GM11168 (cell line): ENCODE measurements at regions not wholly inside any gene's neighbourhood (a gene's known extent, or its start where the extent isn't known, plus 50 kb on each side); places are given as distances from the start of the nearest gene placed in this dataset.

Source experiments
- in situ Hi-C: fragments of 300-500 bp; cut with MboI; formaldehyde crosslinking; loops from one replicate; pipeline ENCODE4 v1.12.0; 2022; ENCODE audit warnings: low sequenced_read_pairs; ENCODE audit not compliant: unreplicated experiment

DNA sequence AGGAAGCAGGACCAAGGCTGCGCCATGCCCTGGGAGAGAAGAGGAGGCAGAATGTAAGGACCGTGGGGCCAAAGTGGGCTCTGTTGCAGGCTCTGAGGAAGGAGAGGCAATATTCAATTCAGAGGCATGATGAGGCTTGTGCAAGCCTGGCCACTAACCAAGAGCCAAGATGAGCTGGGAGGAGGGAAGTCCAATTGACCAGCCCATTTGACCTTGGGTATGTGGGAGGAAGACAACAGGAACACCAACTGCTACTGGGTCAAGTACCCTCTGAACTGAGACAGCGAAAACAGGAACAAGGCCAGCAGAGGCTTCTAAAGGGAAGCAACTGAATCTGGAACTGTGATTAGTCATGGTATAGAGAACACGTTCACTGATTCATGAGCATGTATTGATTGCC, 779.6 kb downstream of the MAFB start:
- in situ Hi-C loops = no loop called here

DNA sequence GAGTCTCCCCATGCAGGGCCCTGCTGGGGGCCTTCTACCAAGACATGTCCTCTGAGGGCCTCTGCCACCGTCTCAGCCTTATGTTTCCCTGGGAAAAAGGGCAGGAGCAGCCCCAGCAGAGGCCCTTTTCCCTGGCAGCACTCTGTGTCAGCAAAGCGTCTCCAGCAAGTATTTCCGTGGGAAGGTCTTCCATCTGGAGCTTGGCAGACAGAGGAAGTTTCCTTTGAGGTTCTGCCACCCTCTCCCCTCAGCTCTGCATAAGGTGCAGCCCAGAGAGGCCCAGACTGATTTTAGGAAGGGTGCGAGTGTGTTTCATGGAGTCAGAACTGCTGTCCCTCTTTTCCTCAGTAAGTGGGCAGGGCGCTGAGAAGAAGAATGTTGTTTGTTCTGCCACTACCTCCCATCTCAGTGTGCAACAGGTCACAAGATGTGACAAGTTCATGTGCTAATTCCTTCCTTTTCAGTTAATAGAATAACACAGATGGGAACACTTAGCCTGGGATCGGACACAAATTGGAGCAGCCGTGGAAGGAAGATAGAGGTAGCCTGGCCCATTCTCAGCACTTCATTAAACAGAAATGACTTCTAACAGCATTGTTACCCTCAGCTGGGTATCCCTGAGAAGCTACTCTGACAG, 784.4 kb downstream of the MAFB start:
- in situ Hi-C loops = no loop called here

DNA sequence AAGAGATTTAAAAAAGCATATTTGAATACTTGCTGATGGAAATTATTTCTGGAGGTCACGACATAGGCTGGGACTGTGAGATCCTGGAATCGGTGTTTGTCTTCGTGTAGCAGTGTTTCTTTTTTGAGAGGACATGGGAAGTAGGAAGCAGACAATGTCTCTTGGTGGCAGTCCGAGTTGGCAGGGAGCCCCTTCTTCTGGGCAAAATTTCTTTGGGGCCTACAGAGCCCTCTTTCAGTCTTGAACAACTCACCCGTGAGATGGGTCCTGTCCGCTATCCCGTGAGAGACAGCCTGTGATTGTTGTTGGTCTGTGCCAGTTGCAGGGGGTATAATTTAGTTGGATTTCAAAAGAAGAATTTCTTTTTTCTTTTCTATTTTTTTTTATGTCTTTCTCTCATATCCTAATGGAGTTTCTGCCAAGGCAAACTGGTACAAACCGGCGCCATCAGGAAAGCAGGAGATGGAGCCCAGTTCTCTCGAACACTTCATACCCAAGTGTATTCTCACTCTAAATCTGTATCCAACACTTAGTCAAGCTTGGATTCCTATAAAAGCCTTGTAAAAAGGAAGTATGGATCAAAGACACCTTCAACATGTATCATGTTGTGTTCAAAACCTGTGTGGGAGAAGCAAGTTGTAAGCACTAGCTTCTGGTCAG, 785.1 kb downstream of the MAFB start:
- in situ Hi-C loops = no loop called here

DNA sequence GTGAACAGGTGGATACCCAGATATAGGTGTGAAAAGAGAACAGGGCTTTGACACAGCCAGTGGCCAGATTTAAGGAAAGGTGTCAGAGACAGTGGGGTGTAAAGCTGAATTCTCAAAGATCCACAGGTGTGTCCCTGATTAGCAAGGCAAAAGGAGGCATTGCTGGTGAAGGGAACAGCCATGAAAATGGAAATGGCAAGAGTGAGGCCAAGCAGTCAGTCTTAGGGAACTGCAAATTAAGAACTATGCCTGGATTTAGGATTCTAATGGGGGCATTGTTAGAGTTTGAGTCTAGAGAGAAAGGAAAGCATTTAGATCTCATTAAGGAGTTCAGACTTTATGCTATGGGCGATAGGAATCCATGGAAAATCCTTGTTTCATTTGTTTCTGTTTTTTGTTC, 789.2 kb downstream of the MAFB start:
- in situ Hi-C loops = loop anchor here (25.0 kb wide), 1 partner anchor 787 kb away; the partner anchor contains the start of gene MAFB

DNA sequence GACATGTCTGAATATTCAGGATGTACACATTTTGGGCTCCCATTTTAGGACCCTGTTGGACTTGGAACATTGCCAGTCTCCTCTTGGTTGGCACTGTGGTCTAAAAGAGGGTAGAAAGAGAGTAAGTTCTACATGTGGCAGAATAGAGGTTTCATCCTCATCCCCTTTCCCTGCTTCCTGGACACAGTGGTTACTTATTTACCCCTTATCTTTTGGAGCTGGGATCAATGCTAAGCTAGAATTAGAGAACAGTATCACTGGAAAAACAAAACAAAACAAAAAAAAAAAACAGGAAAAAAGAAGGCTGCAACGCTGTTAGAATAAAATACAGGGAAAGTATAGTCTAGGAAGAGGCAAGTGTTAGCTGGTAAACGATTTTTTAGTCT, 790.6 kb downstream of the MAFB start:
- in situ Hi-C loops = loop anchor here (25.0 kb wide), 1 partner anchor 789 kb away; the partner anchor contains the start of gene MAFB

DNA sequence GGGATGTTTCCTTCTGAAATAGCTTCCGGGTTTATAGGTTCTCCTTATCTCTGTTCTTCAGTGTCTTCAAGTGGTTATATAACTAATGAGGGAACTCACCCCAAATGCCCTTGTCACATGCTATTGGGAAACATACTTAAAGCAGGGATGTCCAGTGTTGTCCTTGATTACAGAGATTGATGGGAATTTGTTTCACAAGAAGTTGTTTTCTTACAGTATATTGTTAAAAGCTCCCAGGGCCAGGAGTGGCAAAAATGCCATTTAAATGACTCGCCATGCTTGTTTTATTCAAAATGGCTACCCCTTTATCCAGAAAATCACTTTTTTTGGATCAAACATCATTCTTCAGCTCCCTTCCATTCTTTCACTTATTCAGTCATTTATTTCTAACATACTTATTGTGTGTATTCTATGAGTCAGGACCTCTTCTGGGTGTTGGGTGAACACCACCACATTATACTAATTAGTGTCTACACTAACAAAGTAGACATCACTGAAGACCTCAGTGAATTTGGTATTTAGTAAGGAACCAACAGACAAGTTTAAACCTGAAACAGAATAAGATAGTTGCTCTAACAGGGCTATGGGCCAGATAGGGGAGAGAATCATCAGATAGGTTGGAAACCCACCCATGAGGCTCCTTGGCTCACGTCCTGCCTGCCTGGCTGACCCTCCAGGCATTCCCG, 791.1 kb downstream of the MAFB start:
- in situ Hi-C loops = loop anchor here (25.0 kb wide), 1 partner anchor 789 kb away; the partner anchor contains the start of gene MAFB

DNA sequence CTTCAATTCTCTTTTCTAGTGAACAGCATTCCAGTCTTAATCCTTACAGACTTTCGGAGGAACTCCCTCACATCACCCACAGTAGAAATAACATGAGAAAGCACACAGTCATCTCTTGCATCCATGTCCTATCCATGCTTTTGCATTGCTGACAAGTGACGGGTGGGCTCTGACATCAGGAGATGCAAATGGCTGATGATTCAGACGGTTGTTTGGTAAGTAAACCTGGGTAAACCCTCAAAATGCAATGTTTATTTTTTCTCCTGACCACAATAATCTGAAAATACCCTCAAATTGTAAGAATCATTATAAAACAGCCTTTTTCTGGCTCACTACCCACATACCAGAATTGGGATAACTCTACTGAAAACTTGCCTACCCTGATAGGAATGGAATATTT, 792.0 kb downstream of the MAFB start:
- in situ Hi-C loops = loop anchor here (25.0 kb wide), 1 partner anchor 790 kb away; the partner anchor contains the start of gene MAFB

DNA sequence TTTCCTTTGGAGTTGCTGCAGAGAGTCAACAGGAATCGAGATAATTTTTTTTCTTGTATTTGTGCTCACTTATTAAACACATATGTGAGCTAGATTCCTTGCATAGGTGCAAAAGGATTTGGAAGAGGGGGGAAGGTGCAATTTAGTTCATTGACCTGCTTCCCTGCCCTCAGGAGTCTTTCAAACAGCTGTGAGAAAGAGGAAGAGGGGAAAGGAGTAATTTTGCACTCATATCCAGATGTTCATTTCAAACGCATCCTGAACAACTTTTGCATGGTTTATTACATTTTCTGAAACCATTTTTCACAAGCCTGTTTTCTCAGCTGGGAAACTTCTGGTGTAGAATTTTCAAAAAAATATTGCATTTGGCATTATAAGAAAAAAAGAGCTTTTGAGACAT, 795.0 kb downstream of the MAFB start:
- in situ Hi-C loops = loop anchor here (25.0 kb wide), 1 partner anchor 793 kb away; the partner anchor contains the start of gene MAFB

DNA sequence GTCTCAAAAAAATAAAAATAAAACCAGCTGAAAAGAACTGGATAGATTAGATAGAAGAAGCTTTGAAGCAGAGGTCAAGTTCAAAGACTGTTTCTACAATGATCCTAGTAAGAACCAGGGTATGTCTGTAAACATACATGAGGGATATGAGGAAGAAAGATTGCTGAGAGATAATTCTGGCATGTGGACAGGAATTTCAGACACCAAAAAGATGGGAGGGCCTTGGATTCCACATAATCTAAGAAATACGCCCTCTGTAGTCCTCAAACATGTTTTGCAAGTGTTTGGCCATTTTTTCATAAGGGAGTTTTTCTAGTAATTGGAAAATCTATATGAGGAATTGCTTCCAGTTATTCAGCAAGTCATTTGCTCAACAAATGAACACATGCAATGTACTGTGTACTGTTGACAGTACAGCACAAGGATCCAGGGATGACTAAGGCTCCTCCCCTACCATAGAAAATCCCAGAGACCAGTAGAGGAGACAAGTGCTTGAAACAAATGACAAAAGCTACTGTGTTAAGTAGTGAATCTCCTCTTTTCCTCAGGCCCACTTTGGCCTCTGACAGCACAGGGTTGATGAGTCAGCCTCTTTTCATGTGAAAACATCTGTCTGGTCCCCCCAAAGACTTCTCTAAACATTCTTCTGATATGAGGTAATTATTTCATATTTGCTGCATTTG, 795.9 kb downstream of the MAFB start:
- in situ Hi-C loops = loop anchor here (25.0 kb wide), 1 partner anchor 794 kb away; the partner anchor contains the start of gene MAFB

DNA sequence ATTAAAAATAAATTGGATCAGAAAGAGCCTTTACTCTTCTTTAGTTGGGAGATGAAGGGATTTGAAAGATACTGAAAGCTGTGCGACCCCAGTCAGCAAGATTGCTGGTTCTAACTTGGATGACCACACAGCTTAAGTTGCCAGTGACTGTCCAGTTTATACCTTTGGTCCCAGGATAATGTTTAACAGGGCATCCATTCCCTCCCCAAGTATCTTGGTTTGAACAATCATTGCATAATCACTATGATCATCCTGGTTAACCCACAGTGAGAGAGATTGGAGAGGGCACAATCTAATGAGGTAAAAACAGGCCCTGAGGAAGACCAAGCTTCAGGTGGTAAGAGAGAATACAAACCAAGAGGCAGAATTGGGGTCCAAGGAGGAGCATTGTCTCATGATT, 798.3 kb downstream of the MAFB start:
- in situ Hi-C loops = loop anchor here (25.0 kb wide), 1 partner anchor 797 kb away; the partner anchor contains the start of gene MAFB

DNA sequence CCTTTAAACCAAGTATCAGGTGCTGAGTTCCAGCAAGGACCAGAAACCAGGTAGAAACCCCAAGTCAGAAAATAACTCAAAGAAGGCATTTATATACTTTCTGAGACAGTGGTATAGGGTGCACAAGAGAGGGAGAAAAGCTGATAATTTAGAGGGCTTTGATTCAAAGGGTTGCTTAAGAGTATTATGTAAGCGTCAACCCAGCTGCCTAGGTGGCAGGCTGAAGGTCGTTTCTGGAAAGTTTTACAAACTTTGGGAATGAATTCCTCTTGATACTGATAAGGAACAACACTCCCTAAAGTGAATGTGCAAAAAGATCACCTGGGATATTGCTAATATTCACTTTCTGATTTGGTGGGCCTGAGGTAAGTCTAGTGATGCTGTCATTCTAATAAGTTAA, 800.7 kb downstream of the MAFB start:
- in situ Hi-C loops = loop anchor here (25.0 kb wide), 1 partner anchor 799 kb away; the partner anchor contains the start of gene MAFB

DNA sequence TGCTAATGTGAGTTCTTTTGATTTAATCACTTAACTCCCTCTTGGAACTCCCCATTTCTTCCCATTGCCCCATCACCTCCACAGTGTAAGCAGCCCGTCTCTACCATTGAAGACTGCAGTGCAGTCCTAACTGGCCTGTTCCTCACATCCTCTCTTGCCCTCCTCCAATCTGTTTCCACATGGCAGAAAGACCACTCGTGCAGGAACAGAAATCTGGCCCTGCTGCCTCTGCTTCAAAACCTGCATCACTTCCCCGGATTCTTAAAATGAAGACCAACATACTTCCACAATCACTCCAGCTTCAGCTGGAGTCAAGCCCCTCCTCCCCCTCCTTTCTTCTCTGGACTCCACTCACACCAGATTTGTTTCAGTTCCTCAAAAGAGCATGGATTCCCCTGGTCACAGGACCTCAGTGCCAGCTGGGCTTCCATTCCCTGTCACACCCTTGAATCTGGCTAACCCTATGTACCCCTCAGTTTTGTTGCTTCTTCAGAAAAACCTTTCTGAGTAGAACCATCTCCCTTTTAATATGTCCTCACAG, 802.3 kb downstream of the MAFB start:
- in situ Hi-C loops = loop anchor here (25.0 kb wide), 1 partner anchor 801 kb away; the partner anchor contains the start of gene MAFB

DNA sequence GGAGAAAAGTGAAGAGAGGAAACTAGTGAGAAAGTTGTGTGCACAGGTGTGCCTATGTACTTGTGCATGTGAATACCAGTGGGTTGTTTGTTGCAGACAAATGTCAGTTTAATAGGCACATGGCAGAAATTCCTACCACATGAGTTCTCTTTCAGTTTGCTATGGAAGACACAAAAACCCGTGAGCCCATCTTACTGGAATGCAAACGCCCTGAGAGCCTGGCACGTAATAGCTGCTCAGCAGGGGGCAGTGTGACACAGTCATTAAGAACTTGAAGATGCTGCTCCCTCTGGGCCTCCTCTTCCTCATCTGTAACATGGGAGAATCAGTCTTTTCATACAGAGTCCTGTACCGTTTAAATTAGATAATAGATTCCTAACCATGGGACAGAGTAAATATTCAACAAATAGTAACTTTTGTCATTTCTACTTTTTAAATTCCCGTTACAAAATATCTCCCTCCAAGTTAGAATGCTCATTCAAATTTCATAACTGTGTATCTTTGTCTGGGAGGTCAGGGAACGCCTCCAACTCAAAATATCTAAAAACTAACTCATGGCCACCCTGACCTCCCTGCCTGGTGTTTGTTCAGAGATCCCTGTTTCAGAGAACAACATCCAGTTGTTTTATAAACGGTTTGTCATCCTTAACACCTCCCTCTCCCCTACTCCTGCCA, 802.9 kb downstream of the MAFB start:
- in situ Hi-C loops = loop anchor here (25.0 kb wide), 1 partner anchor 801 kb away; the partner anchor contains the start of gene MAFB

DNA sequence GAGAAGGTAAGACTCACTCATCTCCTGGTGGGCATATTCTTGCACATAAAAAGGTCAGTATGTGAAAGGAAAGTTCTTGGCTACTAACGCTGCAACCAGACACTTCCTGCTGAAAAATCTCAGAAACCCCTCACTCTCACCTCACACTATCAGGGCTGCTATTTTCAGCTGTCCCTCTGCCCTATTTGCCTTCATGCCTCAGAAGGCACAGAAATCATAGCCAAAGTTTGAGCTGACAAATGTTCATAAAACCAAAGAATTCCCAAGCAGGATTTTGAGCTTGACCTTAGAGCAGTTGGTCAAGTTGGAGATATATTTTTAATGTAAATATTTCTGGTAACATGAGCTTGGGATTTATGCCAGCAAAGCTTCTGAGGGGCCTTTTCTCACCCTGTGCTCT, 806.2 kb downstream of the MAFB start:
- in situ Hi-C loops = loop anchor here (25.0 kb wide), 1 partner anchor 804 kb away; the partner anchor contains the start of gene MAFB

DNA sequence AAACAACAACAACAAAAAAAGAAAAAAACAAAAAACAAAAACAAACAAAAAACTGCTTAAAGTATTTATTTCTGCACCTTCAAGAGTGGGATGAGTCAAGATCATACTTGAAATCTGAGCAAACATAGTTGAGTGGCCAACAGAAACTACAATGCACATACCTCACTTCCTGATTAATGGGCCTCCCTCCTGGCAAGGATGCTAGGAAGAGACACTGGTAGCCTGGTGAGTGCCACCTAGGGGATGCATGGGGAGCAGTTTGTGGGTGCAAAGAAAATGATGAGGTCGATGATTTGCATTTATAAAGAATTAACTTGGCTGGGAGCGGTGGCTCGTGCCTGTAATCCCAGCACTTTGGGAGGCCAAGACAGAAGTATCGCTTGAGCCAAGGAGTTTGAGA, 808.1 kb downstream of the MAFB start:
- in situ Hi-C loops = loop anchor here (25.0 kb wide), 1 partner anchor 806 kb away; the partner anchor contains the start of gene MAFB

DNA sequence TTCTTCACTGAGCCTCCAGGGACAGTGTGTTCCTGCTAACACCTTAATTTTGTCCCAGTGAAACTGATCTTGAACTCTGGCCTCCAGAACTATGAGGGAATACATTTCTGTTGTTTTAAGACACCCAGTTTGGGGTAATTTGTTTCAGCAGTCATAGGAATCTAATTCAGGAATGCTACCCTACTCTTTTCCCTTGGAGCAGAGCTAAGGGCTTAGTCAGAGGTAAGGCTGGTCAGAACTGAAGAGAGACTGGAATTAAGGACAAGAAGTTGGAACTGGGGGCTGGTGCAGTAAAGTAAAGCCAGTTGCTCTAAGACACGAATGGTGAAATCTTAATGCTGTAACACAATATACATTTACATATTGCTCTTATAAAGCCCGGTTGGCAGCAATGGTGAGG, 809.7 kb downstream of the MAFB start:
- in situ Hi-C loops = loop anchor here (25.0 kb wide), 1 partner anchor 808 kb away; the partner anchor contains the start of gene MAFB

DNA sequence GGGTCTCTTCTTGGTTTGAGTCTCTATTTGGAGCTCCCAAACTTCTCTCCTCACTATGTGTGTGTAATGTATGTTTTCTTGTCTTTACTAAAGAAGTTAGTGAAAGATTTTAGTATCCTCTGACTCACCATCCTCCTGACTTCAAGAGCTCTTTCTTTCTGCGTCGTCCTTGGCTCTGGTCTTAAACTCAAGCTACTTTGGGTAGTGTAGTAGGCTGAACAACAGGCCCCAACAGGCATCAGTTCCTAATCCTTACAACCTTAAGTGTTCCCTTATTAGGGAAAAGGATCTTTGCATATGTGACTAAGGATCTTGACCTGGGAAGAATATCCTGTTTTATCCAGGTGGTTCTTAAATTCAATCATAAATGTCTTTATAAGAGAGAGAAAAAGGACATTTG, 810.2 kb downstream of the MAFB start:
- in situ Hi-C loops = loop anchor here (25.0 kb wide), 1 partner anchor 808 kb away; the partner anchor contains the start of gene MAFB

DNA sequence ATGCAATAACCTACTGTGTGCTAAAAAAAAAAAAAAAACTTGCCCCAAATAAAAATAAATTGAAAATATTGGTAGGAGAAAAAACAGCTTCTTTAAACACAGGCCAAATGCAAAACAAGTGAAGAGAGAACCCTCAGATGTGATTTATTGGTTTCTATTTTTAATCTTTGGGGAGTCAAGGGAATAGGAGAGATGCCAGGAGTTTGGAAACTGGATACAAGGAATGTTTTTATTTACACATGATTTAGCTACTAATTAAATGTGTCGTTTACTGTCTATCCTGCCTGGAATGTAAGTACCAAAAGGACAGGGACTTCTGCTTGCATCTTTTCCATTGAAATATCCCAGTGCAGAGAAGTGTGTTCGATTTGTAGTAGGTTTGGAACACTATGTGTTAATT, 810.7 kb downstream of the MAFB start:
- in situ Hi-C loops = loop anchor here (25.0 kb wide), 1 partner anchor 809 kb away; the partner anchor contains the start of gene MAFB

DNA sequence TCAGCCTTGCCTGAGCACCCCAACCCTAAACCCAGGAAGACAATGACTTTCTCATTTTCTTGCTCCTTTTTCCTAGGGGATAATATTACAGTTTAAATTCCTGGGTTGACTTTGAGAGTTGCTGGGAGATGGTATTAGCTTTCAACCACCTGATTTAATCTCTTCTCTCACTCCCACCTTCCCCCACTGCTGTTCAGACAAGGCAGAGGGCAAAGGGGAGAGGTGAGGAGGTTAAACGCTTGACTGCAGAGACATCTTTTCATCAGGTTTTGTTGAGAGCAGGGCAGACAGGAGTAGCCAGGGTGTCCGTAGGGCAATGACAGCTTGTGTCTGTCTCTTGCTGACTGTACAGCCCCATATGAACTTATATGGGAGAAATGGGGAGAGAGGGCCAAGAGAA, 811.2 kb downstream of the MAFB start:
- in situ Hi-C loops = loop anchor here (25.0 kb wide), 1 partner anchor 810 kb away; the partner anchor contains the start of gene MAFB
